Loucy (cell line): ENCODE measurements at regions not wholly inside any gene's neighbourhood (a gene's known extent, or its start where the extent isn't known, plus 50 kb on each side); places are given as distances from the start of the nearest gene placed in this dataset.

ENCODE experiments used
- EZH2phosphoT487 ChIP-seq: fragments of 200-600 bp; IDR thresholded peaks from 2 replicates; pipeline ENCODE4 v1.6.1; 2018; ENCODE audit warnings: antibody characterized with exemption, mild to moderate bottlenecking, moderate library complexity, borderline replicate concordance
- TF ChIP-seq, protein P1 (sequence below): fragments of 200-600 bp; sonication (generic); conservative IDR thresholded peaks from 2 replicates; pipeline ENCODE4 v1.5.1; 2014; ENCODE audit warnings: mild to moderate bottlenecking, antibody characterized with exemption, low read length

DNA sequence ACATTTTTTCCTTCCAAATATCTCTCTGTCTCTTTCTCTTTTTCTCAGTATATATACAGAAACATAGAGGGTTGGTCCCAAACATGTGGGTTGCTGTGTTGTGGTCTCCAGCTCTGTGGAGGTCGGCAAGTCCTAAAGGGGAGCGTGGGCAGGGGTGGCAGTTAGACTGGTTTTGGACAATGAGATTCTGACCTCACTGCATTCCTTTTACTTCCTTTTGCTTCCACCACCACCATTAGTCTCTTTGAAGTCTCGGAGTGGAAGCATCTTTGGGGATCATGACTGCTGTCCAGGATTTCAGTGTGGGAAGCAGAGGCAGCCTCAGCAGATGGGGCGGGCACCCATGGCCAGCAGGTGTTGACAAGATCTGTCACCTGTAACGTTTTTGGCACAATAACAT is 1091.8 kb downstream of the RAPGEF2 start:
- TF ChIP-seq, protein P1, sequence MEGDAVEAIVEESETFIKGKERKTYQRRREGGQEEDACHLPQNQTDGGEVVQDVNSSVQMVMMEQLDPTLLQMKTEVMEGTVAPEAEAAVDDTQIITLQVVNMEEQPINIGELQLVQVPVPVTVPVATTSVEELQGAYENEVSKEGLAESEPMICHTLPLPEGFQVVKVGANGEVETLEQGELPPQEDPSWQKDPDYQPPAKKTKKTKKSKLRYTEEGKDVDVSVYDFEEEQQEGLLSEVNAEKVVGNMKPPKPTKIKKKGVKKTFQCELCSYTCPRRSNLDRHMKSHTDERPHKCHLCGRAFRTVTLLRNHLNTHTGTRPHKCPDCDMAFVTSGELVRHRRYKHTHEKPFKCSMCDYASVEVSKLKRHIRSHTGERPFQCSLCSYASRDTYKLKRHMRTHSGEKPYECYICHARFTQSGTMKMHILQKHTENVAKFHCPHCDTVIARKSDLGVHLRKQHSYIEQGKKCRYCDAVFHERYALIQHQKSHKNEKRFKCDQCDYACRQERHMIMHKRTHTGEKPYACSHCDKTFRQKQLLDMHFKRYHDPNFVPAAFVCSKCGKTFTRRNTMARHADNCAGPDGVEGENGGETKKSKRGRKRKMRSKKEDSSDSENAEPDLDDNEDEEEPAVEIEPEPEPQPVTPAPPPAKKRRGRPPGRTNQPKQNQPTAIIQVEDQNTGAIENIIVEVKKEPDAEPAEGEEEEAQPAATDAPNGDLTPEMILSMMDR: no peak
- no peak for TF ChIP-seq EZH2phosphoT487
